ENCODE measurements at regions not wholly inside any gene's neighbourhood (a gene's known extent, or its start where the extent isn't known, plus 50 kb on each side); places are given as distances from the start of the nearest gene placed in this dataset.

GRCh38 chr2:120682654-120683053 is 53.0 kb upstream of the GLI2 start:
- ATAC-seq (replicated peaks; ENCODE audit: extremely low read depth, poor library complexity, severe bottlenecking) (no peak), DNase-seq (ENCODE audit: low spot score in 2 of 2) (no peak)
- Mint-ChIP-seq H3K4me3 (no peak overlapping the region), H3K27ac (ENCODE audit: low read depth) (no peak overlapping the region), H3K4me1 (no peaks in the 10 kb centered on the region), H3K9me3 (no peaks in the 10 kb centered on the region), H3K36me3 (ENCODE audit: insufficient read depth) (peaks cover 10% of the 10 kb centered on the region), H3K27me3 (peaks cover 51% of the 10 kb centered on the region)

GRCh38 chr2:120683081-120683480 is 52.6 kb upstream of the GLI2 start:
- ATAC-seq (replicated peaks; ENCODE audit: extremely low read depth, poor library complexity, severe bottlenecking) (no peak), DNase-seq (ENCODE audit: low spot score in 2 of 2) (no peak)
- Mint-ChIP-seq H3K4me3 (no peak overlapping the region), H3K36me3 (ENCODE audit: insufficient read depth) (peaks cover 10% of the 10 kb centered on the region), H3K9me3 (no peaks in the 10 kb centered on the region), H3K4me1 (no peaks in the 10 kb centered on the region), H3K27ac (ENCODE audit: low read depth) (no peak overlapping the region), H3K27me3 (peaks cover 46% of the 10 kb centered on the region)

GRCh38 chr2:120683701-120684100 is 52.0 kb upstream of the GLI2 start:
- ATAC-seq (replicated peaks; ENCODE audit: extremely low read depth, poor library complexity, severe bottlenecking), result no peak
- no peak for DNase-seq (ENCODE audit: low spot score in 2 of 2)
- H3K9me3 Mint-ChIP-seq, result no peaks in the 10 kb centered on the region
- no peak overlapping the region for H3K27ac Mint-ChIP-seq (ENCODE audit: low read depth)
- peaks cover 10% of the 10 kb centered on the region for H3K36me3 Mint-ChIP-seq (ENCODE audit: insufficient read depth)
- H3K4me3 Mint-ChIP-seq, result no peak overlapping the region
- H3K4me1 Mint-ChIP-seq, result no peaks in the 10 kb centered on the region
- peaks cover 42% of the 10 kb centered on the region for H3K27me3 Mint-ChIP-seq

- H3K4me3 Mint-ChIP-seq, result no peak overlapping the region
- H3K36me3 Mint-ChIP-seq (ENCODE audit: insufficient read depth), result peaks cover 7% of the 10 kb centered on the region
- H3K27ac Mint-ChIP-seq (ENCODE audit: low read depth), result no peak overlapping the region
- no peaks in the 10 kb centered on the region for H3K9me3 Mint-ChIP-seq
- peaks cover 42% of the 10 kb centered on the region for H3K27me3 Mint-ChIP-seq
- ATAC-seq (replicated peaks; ENCODE audit: extremely low read depth, poor library complexity, severe bottlenecking) (no peak), DNase-seq (ENCODE audit: low spot score in 2 of 2) (no peak)
- H3K4me1 Mint-ChIP-seq, result no peaks in the 10 kb centered on the region
Observed at GRCh38 chr2:120684289-120685065, 51.2 kb upstream of the GLI2 start.

GRCh38 chr2:120685066-120685973 is 50.3 kb upstream of the GLI2 start:
- DNase-seq (ENCODE audit: low spot score in 2 of 2) (no peak), ATAC-seq (replicated peaks; ENCODE audit: extremely low read depth, poor library complexity, severe bottlenecking) (no peak)
- Mint-ChIP-seq H3K4me3 (no peak overlapping the region), H3K27ac (ENCODE audit: low read depth) (no peak overlapping the region), H3K9me3 (no peaks in the 10 kb centered on the region), H3K4me1 (no peaks in the 10 kb centered on the region), H3K36me3 (ENCODE audit: insufficient read depth) (peaks cover 5% of the 10 kb centered on the region), H3K27me3 (peaks cover 49% of the 10 kb centered on the region)
